ENCODE measurements at regions not wholly inside any gene's neighbourhood (a gene's known extent, or its start where the extent isn't known, plus 50 kb on each side); places are given as distances from the start of the nearest gene placed in this dataset.

DNA sequence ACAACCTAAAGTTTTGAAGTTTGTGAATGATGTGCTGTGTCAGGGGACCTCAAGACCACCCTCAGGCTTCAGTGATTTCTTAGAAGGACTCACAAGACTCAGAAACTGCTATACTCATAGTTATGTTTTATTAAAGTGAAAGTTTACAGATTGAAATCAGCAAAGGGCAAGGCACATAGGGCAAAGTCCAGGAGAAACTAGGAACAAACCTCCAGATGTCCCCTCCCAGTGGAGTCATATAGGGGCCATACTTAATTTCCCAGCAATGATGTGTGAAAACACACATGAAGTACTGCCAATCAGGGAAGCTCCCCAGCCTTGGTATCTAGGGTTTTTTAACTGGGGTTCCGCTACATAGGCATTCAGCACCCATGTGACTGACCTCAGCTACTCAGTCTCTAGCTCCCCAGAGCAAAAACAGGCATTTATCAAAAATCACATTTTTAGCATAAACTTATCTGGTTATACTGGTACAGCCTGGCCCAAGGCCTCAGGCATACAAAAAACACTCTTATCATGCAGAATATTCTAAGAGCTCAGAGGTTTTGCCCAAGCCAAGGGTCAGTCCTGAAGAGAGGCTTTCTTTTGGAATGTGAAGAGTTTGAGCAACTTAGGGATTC lies 74.7 kb upstream of the ANKRD55 start:
- TF ChIP-seq, protein P1, sequence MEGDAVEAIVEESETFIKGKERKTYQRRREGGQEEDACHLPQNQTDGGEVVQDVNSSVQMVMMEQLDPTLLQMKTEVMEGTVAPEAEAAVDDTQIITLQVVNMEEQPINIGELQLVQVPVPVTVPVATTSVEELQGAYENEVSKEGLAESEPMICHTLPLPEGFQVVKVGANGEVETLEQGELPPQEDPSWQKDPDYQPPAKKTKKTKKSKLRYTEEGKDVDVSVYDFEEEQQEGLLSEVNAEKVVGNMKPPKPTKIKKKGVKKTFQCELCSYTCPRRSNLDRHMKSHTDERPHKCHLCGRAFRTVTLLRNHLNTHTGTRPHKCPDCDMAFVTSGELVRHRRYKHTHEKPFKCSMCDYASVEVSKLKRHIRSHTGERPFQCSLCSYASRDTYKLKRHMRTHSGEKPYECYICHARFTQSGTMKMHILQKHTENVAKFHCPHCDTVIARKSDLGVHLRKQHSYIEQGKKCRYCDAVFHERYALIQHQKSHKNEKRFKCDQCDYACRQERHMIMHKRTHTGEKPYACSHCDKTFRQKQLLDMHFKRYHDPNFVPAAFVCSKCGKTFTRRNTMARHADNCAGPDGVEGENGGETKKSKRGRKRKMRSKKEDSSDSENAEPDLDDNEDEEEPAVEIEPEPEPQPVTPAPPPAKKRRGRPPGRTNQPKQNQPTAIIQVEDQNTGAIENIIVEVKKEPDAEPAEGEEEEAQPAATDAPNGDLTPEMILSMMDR (IDR thresholded peaks at IDR 0.05; ENCODE audit: insufficient read depth, low read length) = no peak
- TF ChIP-seq, protein P2, sequence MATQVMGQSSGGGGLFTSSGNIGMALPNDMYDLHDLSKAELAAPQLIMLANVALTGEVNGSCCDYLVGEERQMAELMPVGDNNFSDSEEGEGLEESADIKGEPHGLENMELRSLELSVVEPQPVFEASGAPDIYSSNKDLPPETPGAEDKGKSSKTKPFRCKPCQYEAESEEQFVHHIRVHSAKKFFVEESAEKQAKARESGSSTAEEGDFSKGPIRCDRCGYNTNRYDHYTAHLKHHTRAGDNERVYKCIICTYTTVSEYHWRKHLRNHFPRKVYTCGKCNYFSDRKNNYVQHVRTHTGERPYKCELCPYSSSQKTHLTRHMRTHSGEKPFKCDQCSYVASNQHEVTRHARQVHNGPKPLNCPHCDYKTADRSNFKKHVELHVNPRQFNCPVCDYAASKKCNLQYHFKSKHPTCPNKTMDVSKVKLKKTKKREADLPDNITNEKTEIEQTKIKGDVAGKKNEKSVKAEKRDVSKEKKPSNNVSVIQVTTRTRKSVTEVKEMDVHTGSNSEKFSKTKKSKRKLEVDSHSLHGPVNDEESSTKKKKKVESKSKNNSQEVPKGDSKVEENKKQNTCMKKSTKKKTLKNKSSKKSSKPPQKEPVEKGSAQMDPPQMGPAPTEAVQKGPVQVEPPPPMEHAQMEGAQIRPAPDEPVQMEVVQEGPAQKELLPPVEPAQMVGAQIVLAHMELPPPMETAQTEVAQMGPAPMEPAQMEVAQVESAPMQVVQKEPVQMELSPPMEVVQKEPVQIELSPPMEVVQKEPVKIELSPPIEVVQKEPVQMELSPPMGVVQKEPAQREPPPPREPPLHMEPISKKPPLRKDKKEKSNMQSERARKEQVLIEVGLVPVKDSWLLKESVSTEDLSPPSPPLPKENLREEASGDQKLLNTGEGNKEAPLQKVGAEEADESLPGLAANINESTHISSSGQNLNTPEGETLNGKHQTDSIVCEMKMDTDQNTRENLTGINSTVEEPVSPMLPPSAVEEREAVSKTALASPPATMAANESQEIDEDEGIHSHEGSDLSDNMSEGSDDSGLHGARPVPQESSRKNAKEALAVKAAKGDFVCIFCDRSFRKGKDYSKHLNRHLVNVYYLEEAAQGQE (IDR thresholded peaks at IDR 0.05; ENCODE audit: insufficient replicate concordance, low read depth) = no peak

All from HL-60 (cell line).